GM12865 (cell line): ENCODE measurements at regions not wholly inside any gene's neighbourhood (a gene's known extent, or its start where the extent isn't known, plus 50 kb on each side); places are given as distances from the start of the nearest gene placed in this dataset.

Experiments
- DNase-seq: peaks from one replicate; pipeline ENCODE4 v3.0.0; 2010; ENCODE audit warnings: low read depth
- H3K4me3 ChIP-seq: 2 replicates; pipeline ENCODE4 v1.5.1; 2011; ENCODE audit warnings: mild to moderate bottlenecking, low read depth, low read length, control low read depth
- CTCF ChIP-seq: IDR thresholded peaks from 2 replicates; pipeline ENCODE4 v1.5.1; 2011; ENCODE audit warnings: low read length, control low read depth, low read depth, inconsistent platforms; ENCODE audit not compliant: insufficient read depth; ENCODE audit errors: missing control alignments

DNA sequence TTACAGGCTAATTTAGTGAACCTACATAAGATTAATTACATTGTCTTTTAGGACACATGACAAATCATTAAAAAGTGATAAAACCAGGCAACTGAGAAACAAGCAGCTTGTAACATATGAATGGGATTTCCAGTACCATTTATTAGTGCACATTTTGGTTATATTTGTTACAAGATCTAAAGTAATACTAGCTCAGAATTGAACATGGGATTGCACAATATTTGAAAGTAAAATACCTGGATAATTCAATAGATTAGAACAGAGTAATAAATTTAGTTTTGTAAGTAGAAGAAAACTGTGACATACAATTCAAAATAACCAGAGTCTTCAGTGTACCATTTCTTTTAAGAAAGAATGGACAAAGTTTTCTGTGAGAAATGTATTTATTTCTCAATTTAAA lies 1400.7 kb upstream of the ACVR2A start:
- H3K4me3 ChIP-seq = no peak overlapping the region
- TF ChIP-seq CTCF = no peak
- DNase-seq = no peak

- no peak overlapping the region for H3K4me3 ChIP-seq
- DNase-seq = no peak
- no peak for TF ChIP-seq CTCF
Observed at GRCh38 chr2:146438246-146438645, 1406.6 kb upstream of the ACVR2A start.

- TF ChIP-seq CTCF = no peak
- no peak for DNase-seq
Observed at GRCh38 chr2:146437712-146438111, 1407.1 kb upstream of the ACVR2A start.

GRCh38 chr2:146433116-146433875 lies 1411.5 kb upstream of the ACVR2A start:
- TF ChIP-seq CTCF = no peak
- no peak for DNase-seq
- H3K4me3 ChIP-seq = no peak overlapping the region

More at GRCh38 chr2:146437712-146438111, 1407.1 kb upstream of the ACVR2A start:
- no peak overlapping the region for H3K4me3 ChIP-seq

DNA sequence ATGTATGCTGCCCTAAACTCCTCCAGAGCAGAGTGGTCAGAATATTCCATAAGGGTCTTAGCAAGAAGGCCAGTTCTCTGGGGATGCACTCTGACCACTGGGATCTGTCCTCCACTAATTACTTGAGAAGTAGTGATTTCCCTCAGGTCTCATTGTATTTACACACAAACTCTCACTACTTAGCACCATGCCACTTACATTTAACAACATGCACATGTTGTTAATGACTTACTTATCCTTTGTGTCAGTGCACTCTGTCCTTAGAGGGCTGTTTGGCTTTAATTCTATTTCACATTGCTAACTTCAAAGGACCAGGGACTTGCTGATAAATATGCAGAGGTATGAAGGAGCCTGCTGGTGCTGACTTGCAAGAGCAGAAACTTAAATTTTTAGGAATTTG lies 1415.5 kb upstream of the ACVR2A start:
- TF ChIP-seq CTCF = no peak
- no peak overlapping the region for H3K4me3 ChIP-seq
- no peak for DNase-seq

GRCh38 chr2:146417942-146418341 lies 1426.9 kb upstream of the ACVR2A start:
- DNase-seq = no peak
- no peak overlapping the region for H3K4me3 ChIP-seq
- TF ChIP-seq CTCF = no peak

GRCh38 chr2:146415291-146415690 lies 1429.5 kb upstream of the ACVR2A start:
- TF ChIP-seq CTCF = no peak
- DNase-seq = no peak
- H3K4me3 ChIP-seq = no peak overlapping the region
